H1 (cell line): ENCODE measurements at regions not wholly inside any gene's neighbourhood (a gene's known extent, or its start where the extent isn't known, plus 50 kb on each side); places are given as distances from the start of the nearest gene placed in this dataset.

Experiments
- CTCF ChIA-PET: fragments of 300-600 bp; sonication (Branson Sonifier 250); formaldehyde crosslinking; loops from one replicate; lab custom pipeline; 2021; ENCODE audit not compliant: partially characterized antibody; lab: Charles Lee
- POLR2A ChIA-PET: fragments of 300-600 bp; sonication (Branson Sonifier 250); formaldehyde crosslinking; loops from one replicate; lab custom pipeline; 2021; ENCODE audit warnings: inconsistent platforms; ENCODE audit not compliant: partially characterized antibody; lab: Charles Lee
- DNase-seq, 2 experiments: peaks; one replicate each; pipeline versions ENCODE4 v3.0.0 to v3.0.0-alpha.2; 2010 to 2022; ENCODE audit warnings: low spot score in 2 of 2, low read depth in 1 of 2, mixed read lengths in 1 of 2
- FAIRE-seq: peaks from 2 replicates; lab custom pipeline; 2011; peaks lifted over from hg19 to GRCh38; lab: Jason Lieb, UNC
- H2AFZ ChIP-seq: 2 replicates; pipeline ENCODE4 v1.8.1; 2012; ENCODE audit warnings: low read length, inconsistent platforms
- H2AK5ac ChIP-seq: 2 replicates; pipeline ENCODE4 v1.6.1; 2013; ENCODE audit warnings: low read depth, low read length
- H2BK120ac ChIP-seq: replicated peaks from 2 replicates; pipeline ENCODE3; 2013; ENCODE audit warnings: low read depth, low read length, inconsistent platforms
- H2BK12ac ChIP-seq: 2 replicates; pipeline ENCODE4 v1.6.1; 2013; ENCODE audit warnings: low read depth, low read length
- H2BK15ac ChIP-seq: 2 replicates; pipeline ENCODE4 v1.6.1; 2013; ENCODE audit warnings: low read length
- H2BK20ac ChIP-seq: 2 replicates; pipeline ENCODE4 v1.6.1; 2013; ENCODE audit warnings: low read length
- H2BK5ac ChIP-seq: 2 replicates; pipeline ENCODE4 v1.6.1; 2013; ENCODE audit warnings: low read depth, low read length
- H3K14ac ChIP-seq: 2 replicates; pipeline ENCODE4 v1.6.1; 2013; ENCODE audit warnings: inconsistent platforms; ENCODE audit not compliant: insufficient read length
- H3K18ac ChIP-seq: 2 replicates; pipeline ENCODE4 v1.6.1; 2013; ENCODE audit warnings: low read length; ENCODE audit errors: extremely low read depth
- H3K23ac ChIP-seq: 2 replicates; pipeline ENCODE4 v1.6.1; 2013; ENCODE audit warnings: inconsistent platforms; ENCODE audit not compliant: insufficient read length
- H3K23me2 ChIP-seq: 2 replicates; pipeline ENCODE4 v1.6.1; 2013; ENCODE audit warnings: low read depth, low read length
- H3K27ac ChIP-seq: 2 replicates; pipeline ENCODE4 v1.6.1; 2011; ENCODE audit warnings: low read depth, low read length, inconsistent platforms
- H3K27me3 ChIP-seq, 4 experiments: replicated peaks in 1 of 4; 1 replicate in 1 of 4; 2 replicates in 3 of 4; pipeline versions ENCODE4 v1.6.1 to v1.8.1; 2011 to 2013; ENCODE audit warnings: low read length in 3 of 4, mild to moderate bottlenecking in 3 of 4, inconsistent platforms in 2 of 4, mixed read lengths in 2 of 4, moderate library complexity in 1 of 4; ENCODE audit not compliant: control insufficient read depth in 3 of 4, insufficient read depth in 3 of 4; ENCODE audit errors: extremely low read depth in 1 of 4
- H3K36me3 ChIP-seq, 4 experiments: 2 replicates each; pipeline versions ENCODE4 v1.6.1 to v1.8.1; 2011 to 2013; ENCODE audit warnings: mild to moderate bottlenecking in 4 of 4, low read length in 3 of 4, moderate library complexity in 2 of 4, control low read depth in 1 of 4, inconsistent platforms in 1 of 4; ENCODE audit not compliant: insufficient read depth in 4 of 4, control insufficient read depth in 2 of 4
- H3K4ac ChIP-seq: replicated peaks from 2 replicates; pipeline ENCODE3; 2013; ENCODE audit warnings: low read length, low read depth, mixed read lengths, inconsistent platforms; ENCODE audit not compliant: insufficient read length
- H3K4me1 ChIP-seq, 4 experiments: replicated peaks in 1 of 4; 1 replicate in 1 of 4; 2 replicates in 3 of 4; pipeline versions ENCODE4 v1.6.1 to v1.8.1; 2011 to 2013; ENCODE audit warnings: low read length in 3 of 4, inconsistent platforms in 2 of 4, mixed read lengths in 1 of 4; ENCODE audit not compliant: insufficient read depth in 4 of 4, control insufficient read depth in 3 of 4
- H3K4me2 ChIP-seq, 2 experiments: 2 replicates each; pipeline versions ENCODE4 v1.6.1 to v1.8.1; 2011 to 2013; ENCODE audit warnings: low read depth in 2 of 2, low read length in 2 of 2, control low read depth in 1 of 2, inconsistent platforms in 1 of 2, mild to moderate bottlenecking in 1 of 2; ENCODE audit not compliant: insufficient read depth in 1 of 2
- H3K4me3 ChIP-seq, 4 experiments: fragments of 200-600, 300-600 bp in 1 of 4; sonication (generic), shearing (Covaris generic), sonication (Bioruptor Twin) in 1 of 4; 2 replicates each; pipeline versions ENCODE4 v1.5.1 to v1.8.1; 2011 to 2016; ENCODE audit warnings: low read length in 4 of 4, low read depth in 3 of 4, control low read depth in 2 of 4, inconsistent platforms in 2 of 4, mild to moderate bottlenecking in 2 of 4, mixed read lengths in 1 of 4, moderate library complexity in 1 of 4; ENCODE audit not compliant: insufficient read depth in 2 of 4; ENCODE audit errors: extremely low read depth in 1 of 4
- H3K56ac ChIP-seq: replicated peaks from 2 replicates; pipeline ENCODE3; 2013; ENCODE audit warnings: low read depth, mild to moderate bottlenecking, mixed read lengths, low read length, inconsistent platforms; ENCODE audit not compliant: insufficient read length
- H3K79me1 ChIP-seq: 2 replicates; pipeline ENCODE4 v1.6.1; 2013; ENCODE audit warnings: low read depth, low read length, control low read depth
- H3K79me2 ChIP-seq, 2 experiments: 2 replicates each; pipeline versions ENCODE4 v1.6.1 to v1.8.1; 2012 to 2013; ENCODE audit warnings: low read length in 2 of 2, mild to moderate bottlenecking in 2 of 2, inconsistent platforms in 1 of 2; ENCODE audit not compliant: insufficient read depth in 2 of 2, control insufficient read depth in 1 of 2
- H3K9ac ChIP-seq, 4 experiments: replicated peaks in 1 of 4; 1 replicate in 1 of 4; 2 replicates in 3 of 4; pipeline versions ENCODE4 v1.6.1 to v1.8.1; 2011 to 2013; ENCODE audit warnings: low read depth in 3 of 4, low read length in 3 of 4, control low read depth in 2 of 4, mild to moderate bottlenecking in 2 of 4, moderate library complexity in 2 of 4, inconsistent platforms in 1 of 4; ENCODE audit errors: extremely low read depth in 1 of 4
- H3K9me3 ChIP-seq, 2 experiments: 2 replicates each; pipeline versions ENCODE4 v1.6.1 to v1.8.1; 2012 to 2013; ENCODE audit warnings: mild to moderate bottlenecking in 2 of 2, moderate library complexity in 2 of 2, control low read depth in 1 of 2, inconsistent platforms in 1 of 2, low read depth in 1 of 2, low read length in 1 of 2, mixed read lengths in 1 of 2; ENCODE audit not compliant: insufficient read depth in 2 of 2
- H4K20me1 ChIP-seq, 2 experiments: replicated peaks in 1 of 2; 2 replicates each; pipeline versions ENCODE3 to v1.8.1; 2011 to 2013; ENCODE audit warnings: inconsistent platforms in 2 of 2, low read length in 2 of 2, mild to moderate bottlenecking in 1 of 2; ENCODE audit not compliant: insufficient read depth in 2 of 2, control insufficient read depth in 1 of 2
- H4K5ac ChIP-seq: 2 replicates; pipeline ENCODE4 v1.6.1; 2013; ENCODE audit warnings: low read length, low read depth, mixed read lengths, inconsistent platforms; ENCODE audit not compliant: insufficient read length
- H4K8ac ChIP-seq: 2 replicates; pipeline ENCODE4 v1.8.0; 2013; ENCODE audit warnings: mild to moderate bottlenecking, moderate library complexity, low read length, inconsistent platforms; ENCODE audit not compliant: insufficient read depth; ENCODE audit errors: extremely low read depth
- H4K91ac ChIP-seq: replicated peaks from 2 replicates; pipeline ENCODE3; 2013; ENCODE audit warnings: low read length, mixed read lengths, inconsistent platforms; ENCODE audit not compliant: insufficient read length
- ATF2 ChIP-seq: IDR thresholded peaks from 2 replicates; pipeline ENCODE4 v1.6.1; 2012; ENCODE audit warnings: low read length, inconsistent platforms
- PHF8 ChIP-seq: fragments of 200-600 bp; sonication (generic); conservative IDR thresholded peaks from 2 replicates; pipeline ENCODE4 v1.7.1; 2012; ENCODE audit warnings: low read depth, mild to moderate bottlenecking, inconsistent platforms, low read length, moderate library complexity
- RBBP5 ChIP-seq: IDR thresholded peaks from 2 replicates; pipeline ENCODE4 v1.7.1; 2012; ENCODE audit warnings: low read depth, mild to moderate bottlenecking, inconsistent platforms, low read length, moderate library complexity, borderline replicate concordance
- SAP30 ChIP-seq: fragments of 300-600 bp; sonication (generic); IDR thresholded peaks from 2 replicates; pipeline ENCODE4 v1.7.1; 2012; ENCODE audit warnings: low read length, moderate library complexity, mild to moderate bottlenecking, inconsistent platforms; ENCODE audit not compliant: insufficient read depth, insufficient replicate concordance
- SIX5 ChIP-seq: IDR thresholded peaks from 2 replicates; pipeline ENCODE4 v1.6.1; 2011; ENCODE audit warnings: mild to moderate bottlenecking, low read depth, low read length
- TEAD4 ChIP-seq: IDR thresholded peaks from 2 replicates; pipeline ENCODE4 v1.6.1; 2012; ENCODE audit warnings: low read depth, low read length, inconsistent platforms, mixed read lengths
- TF ChIP-seq, protein P1 (sequence below), 3 experiments: IDR thresholded peaks; 1 replicate in 2 of 3; 2 replicates in 1 of 3; pipeline versions ENCODE4 v1.5.1 to v1.6.1; 2011; ENCODE audit warnings: low read length in 3 of 3, mild to moderate bottlenecking in 3 of 3, inconsistent platforms in 2 of 3, low read depth in 1 of 3, moderate library complexity in 1 of 3; ENCODE audit not compliant: insufficient read depth in 1 of 3; ENCODE audit errors: control extremely low read depth in 1 of 3

- FAIRE-seq (no peak), DNase-seq (no peak)
- H3K4me2 ChIP-seq = no peak overlapping the region
- no peak overlapping the region for H3K23ac ChIP-seq
- H2BK5ac ChIP-seq = no peak overlapping the region
- H4K20me1 ChIP-seq = no peaks in the 10 kb centered on the region
- H2BK12ac ChIP-seq = no peak overlapping the region
- no peak overlapping the region for H3K4ac ChIP-seq
- no peaks in the 10 kb centered on the region for H3K4me1 ChIP-seq
- CTCF ChIA-PET = no interaction called here
- no peaks in the 10 kb centered on the region for H3K79me2 ChIP-seq
- no peak overlapping the region for H3K14ac ChIP-seq
- H3K27me3 ChIP-seq = no peaks in the 10 kb centered on the region
- no peaks in the 10 kb centered on the region for H3K23me2 ChIP-seq
- H2AK5ac ChIP-seq = no peak overlapping the region
- H2BK120ac ChIP-seq = no peak overlapping the region
- no peak for TF ChIP-seq TEAD4
- no peak for TF ChIP-seq SIX5
- TF ChIP-seq ATF2 = no peak
- no peak for TF ChIP-seq PHF8
- TF ChIP-seq RBBP5 = no peak
- TF ChIP-seq, protein P1, sequence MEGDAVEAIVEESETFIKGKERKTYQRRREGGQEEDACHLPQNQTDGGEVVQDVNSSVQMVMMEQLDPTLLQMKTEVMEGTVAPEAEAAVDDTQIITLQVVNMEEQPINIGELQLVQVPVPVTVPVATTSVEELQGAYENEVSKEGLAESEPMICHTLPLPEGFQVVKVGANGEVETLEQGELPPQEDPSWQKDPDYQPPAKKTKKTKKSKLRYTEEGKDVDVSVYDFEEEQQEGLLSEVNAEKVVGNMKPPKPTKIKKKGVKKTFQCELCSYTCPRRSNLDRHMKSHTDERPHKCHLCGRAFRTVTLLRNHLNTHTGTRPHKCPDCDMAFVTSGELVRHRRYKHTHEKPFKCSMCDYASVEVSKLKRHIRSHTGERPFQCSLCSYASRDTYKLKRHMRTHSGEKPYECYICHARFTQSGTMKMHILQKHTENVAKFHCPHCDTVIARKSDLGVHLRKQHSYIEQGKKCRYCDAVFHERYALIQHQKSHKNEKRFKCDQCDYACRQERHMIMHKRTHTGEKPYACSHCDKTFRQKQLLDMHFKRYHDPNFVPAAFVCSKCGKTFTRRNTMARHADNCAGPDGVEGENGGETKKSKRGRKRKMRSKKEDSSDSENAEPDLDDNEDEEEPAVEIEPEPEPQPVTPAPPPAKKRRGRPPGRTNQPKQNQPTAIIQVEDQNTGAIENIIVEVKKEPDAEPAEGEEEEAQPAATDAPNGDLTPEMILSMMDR (IDR thresholded peaks at IDR 0.05; ENCODE audit: control extremely low read depth in 1 of 3, insufficient read depth in 1 of 3, low read depth in 1 of 3, low read length in 3 of 3) = no peak
- no peak for TF ChIP-seq SAP30
- H3K56ac ChIP-seq = no peak overlapping the region
- no peak overlapping the region for H2BK15ac ChIP-seq
- H3K9me3 ChIP-seq = no peaks in the 10 kb centered on the region
- no peak overlapping the region for H3K18ac ChIP-seq
- no peak overlapping the region for H4K91ac ChIP-seq
- H3K9ac ChIP-seq = no peak overlapping the region
- no peak overlapping the region for H3K27ac ChIP-seq
- H4K8ac ChIP-seq = no peak overlapping the region
- no peak overlapping the region for H2BK20ac ChIP-seq
- H3K36me3 ChIP-seq = no peaks in the 10 kb centered on the region
- H4K5ac ChIP-seq = no peak overlapping the region
- H2AFZ ChIP-seq = no peak overlapping the region
- H3K79me1 ChIP-seq = no peaks in the 10 kb centered on the region
- POLR2A ChIA-PET = no interaction called here
- H3K4me3 ChIP-seq = no peak overlapping the region
Observed at GRCh38 chr4:156102411-156102810, 148.7 kb upstream of the CTSO start.
